Caco-2 (cell line): ENCODE measurements at regions not wholly inside any gene's neighbourhood (a gene's known extent, or its start where the extent isn't known, plus 50 kb on each side); places are given as distances from the start of the nearest gene placed in this dataset.
"Not testable (repeated sequence)": the region's sequence is repeated elsewhere in the genome, so short reads cannot be mapped to it uniquely, and the experiment has no call there.

Experiments
- BruUV-seq: library from RNA; stranded (reverse); fragments of 400-500 nt; replicated peaks from 2 replicates; lab custom pipeline; 2021; lab: Mats Ljungman, UMichigan
- CTCF ChIA-PET: fragments of 300-600 bp; sonication (Branson Sonifier 250); formaldehyde crosslinking; loops from one replicate; lab custom pipeline; 2022; ENCODE audit warnings: antibody characterized with exemption; lab: Charles Lee
- POLR2A ChIA-PET: fragments of 300-600 bp; sonication (Branson Sonifier 250); formaldehyde crosslinking; loops from one replicate; lab custom pipeline; 2022; ENCODE audit warnings: antibody characterized with exemption; lab: Charles Lee
- DNase-seq, 2 experiments: peaks; one replicate each; pipeline versions ENCODE4 v3.0.0 to v3.0.0-alpha.2; 2020 to 2022
- H3K27me3 ChIP-seq: replicated peaks from 2 replicates; pipeline ENCODE4 v1.6.0; 2011; ENCODE audit warnings: low read length; ENCODE audit not compliant: control insufficient read depth, insufficient read depth
- H3K36me3 ChIP-seq: 2 replicates; pipeline ENCODE4 v1.5.1; 2011; ENCODE audit warnings: low read length; ENCODE audit not compliant: control insufficient read depth, insufficient read depth
- H3K4me1 ChIP-seq: fragments of 250-450 bp; sonication (Bioruptor Pico); 2 replicates; pipeline ENCODE4 v1.5.1; 2020; ENCODE audit warnings: mild to moderate bottlenecking
- H3K4me3 ChIP-seq: 2 replicates; pipeline ENCODE4 v1.5.1; 2011; ENCODE audit warnings: low read depth, mild to moderate bottlenecking, control low read depth, low read length
- H3K9me3 ChIP-seq: fragments of 250-450 bp; sonication (Bioruptor Pico); 2 replicates; pipeline ENCODE4 v1.5.1; 2020; ENCODE audit warnings: mild to moderate bottlenecking, moderate library complexity
- H3K27ac Mint-ChIP-seq: one replicate; pipeline ENCODE4 v1.8.0; 2022; ENCODE audit warnings: mixed read lengths; ENCODE audit not compliant: unreplicated experiment
- H3K27me3 Mint-ChIP-seq: one replicate; pipeline ENCODE4 v1.8.0; 2022; ENCODE audit warnings: mixed read lengths; ENCODE audit not compliant: insufficient read depth, unreplicated experiment
- H3K36me3 Mint-ChIP-seq: one replicate; pipeline ENCODE4 v1.8.0; 2022; ENCODE audit warnings: mild to moderate bottlenecking, mixed read lengths; ENCODE audit not compliant: insufficient read depth, unreplicated experiment
- H3K4me1 Mint-ChIP-seq: one replicate; pipeline ENCODE4 v1.8.0; 2022; ENCODE audit warnings: low read depth, mixed read lengths; ENCODE audit not compliant: unreplicated experiment
- H3K4me3 Mint-ChIP-seq: one replicate; pipeline ENCODE4 v1.8.0; 2022; ENCODE audit warnings: mild to moderate bottlenecking, moderate library complexity, mixed read lengths; ENCODE audit not compliant: unreplicated experiment
- H3K9me3 Mint-ChIP-seq: one replicate; pipeline ENCODE4 v1.8.0; 2022; ENCODE audit warnings: mixed read lengths; ENCODE audit not compliant: unreplicated experiment
- CTCF ChIP-seq, 2 experiments: fragments of 200-600 bp in 1 of 2; IDR thresholded peaks; 1 replicate in 1 of 2; 2 replicates in 1 of 2; pipeline versions ENCODE4 v1.5.1 to v1.8.0; 2011 to 2022; ENCODE audit warnings: antibody characterized with exemption in 1 of 2, control low read depth in 1 of 2, inconsistent platforms in 1 of 2, low read depth in 1 of 2, low read length in 1 of 2, mild to moderate bottlenecking in 1 of 2, moderate library complexity in 1 of 2; ENCODE audit not compliant: insufficient read depth in 1 of 2, severe bottlenecking in 1 of 2, unreplicated experiment in 1 of 2
- intact Hi-C: fragments of 100-400 bp; cut with micrococcal nuclease; formaldehyde crosslinking; loops from one replicate; pipeline ENCODE4 v1.10.0; 2022; ENCODE audit not compliant: unreplicated experiment

DNA sequence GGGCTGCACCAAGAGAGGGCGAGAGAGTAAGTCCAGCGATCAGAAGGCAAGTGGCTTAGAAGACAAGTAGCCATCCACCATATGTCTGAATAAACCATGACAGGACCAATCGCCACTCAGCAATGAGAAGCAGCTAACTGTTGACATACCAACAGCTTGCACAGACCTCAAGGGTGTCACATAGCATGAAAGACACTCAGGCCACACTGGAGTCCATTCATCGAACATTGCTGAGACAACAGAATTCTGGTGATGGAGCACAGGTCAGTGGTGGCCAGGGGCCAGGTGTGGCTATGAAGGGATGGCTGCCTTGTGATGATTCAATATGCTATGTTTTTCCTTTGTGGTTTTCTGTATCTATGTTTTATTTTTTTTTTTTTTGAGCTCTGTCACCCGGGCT lies 236.2 kb upstream of the FRG2C start:
- BruUV-seq, intact Hi-C loops, H3K27me3 Mint-ChIP-seq: not testable (repeated sequence)

DNA sequence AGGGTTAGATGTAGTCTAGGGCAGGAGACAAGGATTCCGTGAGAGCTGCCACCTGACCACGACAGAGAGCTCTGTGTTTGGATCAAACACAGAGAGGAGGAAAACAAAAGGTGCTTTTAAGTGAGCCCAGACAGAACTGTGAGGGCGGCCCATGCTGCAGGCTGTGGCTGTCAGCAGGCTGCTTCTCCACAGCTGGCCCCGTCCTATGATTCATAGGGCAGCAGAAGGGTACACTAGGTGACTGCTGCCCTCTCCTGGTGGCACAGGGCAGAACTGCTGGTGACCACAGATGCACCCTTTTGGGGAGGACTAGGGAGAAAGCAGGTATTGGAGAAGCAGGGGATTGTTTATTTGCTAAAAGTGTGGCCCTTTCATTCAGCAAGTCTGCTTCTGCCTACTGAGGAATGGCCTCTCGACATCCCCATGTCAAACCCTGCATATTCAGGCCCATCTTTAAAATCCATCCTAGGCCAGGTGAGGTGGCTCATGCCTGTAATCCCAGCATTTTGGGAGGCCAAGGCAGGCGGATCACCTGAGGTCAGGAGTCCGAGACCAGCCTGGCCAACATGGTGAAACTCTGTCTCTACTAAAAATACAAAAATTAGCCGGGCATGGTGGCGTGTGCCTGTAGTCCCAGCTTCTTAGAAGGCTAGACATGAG lies 234.4 kb upstream of the FRG2C start:
- H3K27me3 ChIP-seq, H3K4me3 Mint-ChIP-seq, H3K9me3 ChIP-seq, H3K4me3 ChIP-seq, CTCF ChIA-PET, H3K9me3 Mint-ChIP-seq, H3K27me3 Mint-ChIP-seq, H3K4me1 Mint-ChIP-seq, H3K36me3 Mint-ChIP-seq, POLR2A ChIA-PET, BruUV-seq, H3K36me3 ChIP-seq, H3K4me1 ChIP-seq: not testable (repeated sequence)
- peak; percentile 43 to 71 for TF ChIP-seq CTCF (IDR thresholded peaks at IDR 0.05; ENCODE audit: insufficient read depth in 1 of 2, low read depth in 1 of 2, low read length in 1 of 2, severe bottlenecking in 1 of 2, unreplicated experiment in 1 of 2)
- intact Hi-C loops = loop anchor here (1.0 to 10.0 kb wide), 4 partner anchors 125 to 237 kb away; no protein-coding TSS in a partner anchor
- H3K27ac Mint-ChIP-seq = peak overlapping the region; percentile 53
- DNase-seq = peak; percentile 61 to 73

More for the DNA sequence above, 236.2 kb upstream of the FRG2C start:
- H3K36me3 Mint-ChIP-seq, H3K36me3 ChIP-seq, H3K4me3 ChIP-seq, H3K9me3 Mint-ChIP-seq, H3K4me1 ChIP-seq, POLR2A ChIA-PET, H3K27ac Mint-ChIP-seq, H3K27me3 ChIP-seq, CTCF ChIA-PET, H3K4me1 Mint-ChIP-seq, DNase-seq, H3K4me3 Mint-ChIP-seq, H3K9me3 ChIP-seq: not testable (repeated sequence)

- H3K4me1 Mint-ChIP-seq, H3K4me1 ChIP-seq, BruUV-seq, H3K27me3 Mint-ChIP-seq, CTCF ChIA-PET, H3K9me3 ChIP-seq, H3K36me3 Mint-ChIP-seq, H3K9me3 Mint-ChIP-seq, H3K36me3 ChIP-seq, H3K4me3 ChIP-seq, DNase-seq, H3K4me3 Mint-ChIP-seq, H3K27me3 ChIP-seq, H3K27ac Mint-ChIP-seq, POLR2A ChIA-PET: not testable (repeated sequence)
- intact Hi-C loops = loop anchor here (10.0 kb wide), 1 partner anchor 124 kb away; no protein-coding TSS in a partner anchor
Measured at GRCh38 chr3:75430406-75430805, 233.7 kb upstream of the FRG2C start.

- H3K9me3 Mint-ChIP-seq, H3K4me1 Mint-ChIP-seq, H3K4me3 Mint-ChIP-seq, H3K4me3 ChIP-seq, DNase-seq, H3K27me3 Mint-ChIP-seq, H3K36me3 Mint-ChIP-seq, POLR2A ChIA-PET, H3K27ac Mint-ChIP-seq, CTCF ChIA-PET, H3K9me3 ChIP-seq, H3K36me3 ChIP-seq, H3K27me3 ChIP-seq, BruUV-seq, H3K4me1 ChIP-seq: not testable (repeated sequence)
- intact Hi-C loops = loop anchor here (10.0 kb wide), 1 partner anchor 124 kb away; no protein-coding TSS in a partner anchor
Measured at GRCh38 chr3:75431120-75431519, 233.0 kb upstream of the FRG2C start.

DNA sequence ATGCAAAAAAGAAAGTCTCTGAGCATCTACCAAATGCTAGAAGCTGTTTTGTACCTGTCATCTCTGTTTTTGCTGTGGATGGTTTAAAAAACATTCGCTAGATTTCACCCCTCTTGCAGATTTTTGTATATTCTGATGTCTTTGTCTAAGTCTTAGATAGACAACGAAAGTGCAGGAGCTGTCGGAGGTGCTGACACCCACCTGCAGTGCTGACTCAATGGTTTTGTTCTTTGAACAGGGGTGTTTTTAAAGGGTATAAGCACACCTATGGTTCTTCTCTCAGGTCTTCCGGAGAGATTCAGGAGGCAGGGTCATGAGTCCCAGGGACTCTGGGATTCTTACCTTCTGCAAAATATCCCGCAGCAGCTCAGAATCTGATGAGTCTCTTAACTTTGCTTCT lies 231.7 kb upstream of the FRG2C start:
- H3K4me3 ChIP-seq, H3K27me3 ChIP-seq, H3K36me3 Mint-ChIP-seq, H3K4me1 Mint-ChIP-seq, H3K4me1 ChIP-seq, POLR2A ChIA-PET, BruUV-seq, H3K36me3 ChIP-seq, H3K9me3 Mint-ChIP-seq, DNase-seq, CTCF ChIA-PET, H3K4me3 Mint-ChIP-seq, H3K9me3 ChIP-seq, H3K27me3 Mint-ChIP-seq, H3K27ac Mint-ChIP-seq: not testable (repeated sequence)
- intact Hi-C loops = loop anchor here (10.0 kb wide), 1 partner anchor 122 kb away; no protein-coding TSS in a partner anchor

DNA sequence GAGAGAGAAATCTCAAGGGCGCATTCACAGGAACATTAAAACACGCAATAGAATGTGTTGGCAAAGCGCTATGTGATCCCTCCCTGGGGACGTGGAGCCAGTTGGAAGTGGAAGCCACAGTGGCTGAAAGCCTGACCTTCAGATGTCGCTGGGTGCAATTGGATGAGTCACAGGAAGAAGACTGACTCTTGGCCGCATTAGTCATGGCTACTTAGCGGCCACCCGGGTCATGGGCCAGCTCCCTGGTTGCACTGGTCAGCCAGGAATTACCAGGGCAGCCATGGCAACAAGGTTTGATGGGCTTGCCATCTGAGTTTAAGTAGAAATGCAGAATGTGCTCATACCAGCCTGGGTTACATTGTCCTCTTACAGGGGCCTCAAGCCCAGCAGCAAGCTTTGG lies 231.2 kb upstream of the FRG2C start:
- H3K4me1 ChIP-seq, H3K27me3 Mint-ChIP-seq, H3K36me3 Mint-ChIP-seq, H3K4me3 Mint-ChIP-seq, H3K4me3 ChIP-seq, H3K9me3 ChIP-seq, H3K27ac Mint-ChIP-seq, H3K4me1 Mint-ChIP-seq, CTCF ChIA-PET, DNase-seq, H3K36me3 ChIP-seq, BruUV-seq, POLR2A ChIA-PET, H3K9me3 Mint-ChIP-seq, H3K27me3 ChIP-seq: not testable (repeated sequence)
- intact Hi-C loops = loop anchor here (10.0 kb wide), 1 partner anchor 122 kb away; no protein-coding TSS in a partner anchor
